Neural progenitor cell (in vitro differentiated cells): ENCODE measurements at regions not wholly inside any gene's neighbourhood (a gene's known extent, or its start where the extent isn't known, plus 50 kb on each side); places are given as distances from the start of the nearest gene placed in this dataset.

ENCODE experiments used
- DNase-seq: peaks from one replicate; pipeline ENCODE4 v3.0.0-alpha.2; 2016; ENCODE audit warnings: low spot score
- H2AFZ ChIP-seq: fragments of 200-600 bp; sonication (generic); replicated peaks from 2 replicates; pipeline ENCODE4 v1.6.1; 2016; ENCODE audit warnings: antibody characterized with exemption
- H3F3A ChIP-seq: fragments of 200-600 bp; sonication (generic); 2 replicates; pipeline ENCODE4 v1.6.1; 2016; ENCODE audit warnings: antibody characterized with exemption, low read depth
- H3K27ac ChIP-seq: fragments of 200-600 bp; sonication (generic); 2 replicates; pipeline ENCODE4 v1.5.1; 2016; ENCODE audit warnings: mild to moderate bottlenecking
- H3K27me3 ChIP-seq: fragments of 200-600 bp; sonication (generic); 2 replicates; pipeline ENCODE4 v1.6.1; 2016; ENCODE audit warnings: mild to moderate bottlenecking, moderate library complexity
- H3K36me3 ChIP-seq: fragments of 200-600 bp; sonication (generic); 2 replicates; pipeline ENCODE4 v1.5.1; 2016
- H3K4me1 ChIP-seq: fragments of 200-600 bp; sonication (generic); 2 replicates; pipeline ENCODE4 v1.6.1; 2016; ENCODE audit warnings: mixed run types
- H3K4me2 ChIP-seq: fragments of 200-600 bp; sonication (generic); 2 replicates; pipeline ENCODE4 v1.6.1; 2016
- H3K4me3 ChIP-seq: fragments of 200-600 bp; sonication (generic); 2 replicates; pipeline ENCODE4 v1.5.1; 2016
- H3K79me2 ChIP-seq: fragments of 200-600 bp; sonication (generic); 2 replicates; pipeline ENCODE4 v1.6.1; 2016; ENCODE audit warnings: low read depth
- H3K9ac ChIP-seq: fragments of 200-600 bp; sonication (generic); 2 replicates; pipeline ENCODE4 v1.6.1; 2016
- H3K9me3 ChIP-seq: fragments of 200-600 bp; sonication (generic); 2 replicates; pipeline ENCODE4 v1.5.1; 2016; ENCODE audit warnings: low read depth
- H4K20me1 ChIP-seq: fragments of 200-600 bp; sonication (generic); 2 replicates; pipeline ENCODE4 v1.6.1; 2016; ENCODE audit warnings: low read depth
- H3K27ac Mint-ChIP-seq: 3 replicates; pipeline ENCODE4 v1.8.0; 2021; ENCODE audit warnings: mixed read lengths
- H3K27me3 Mint-ChIP-seq: 2 replicates; pipeline ENCODE4 v1.8.0; 2022; ENCODE audit warnings: low read depth, mild to moderate bottlenecking, inconsistent platforms, moderate library complexity, mixed read lengths; ENCODE audit not compliant: insufficient read depth
- H3K36me3 Mint-ChIP-seq: 3 replicates; pipeline ENCODE4 v1.8.0; 2021; ENCODE audit warnings: mixed read lengths
- H3K4me1 Mint-ChIP-seq: 3 replicates; pipeline ENCODE4 v1.8.0; 2021; ENCODE audit warnings: mixed read lengths
- H3K4me3 Mint-ChIP-seq: 3 replicates; pipeline ENCODE4 v1.8.0; 2021; ENCODE audit warnings: mild to moderate bottlenecking, moderate library complexity, mixed read lengths
- H3K9me3 Mint-ChIP-seq: 3 replicates; pipeline ENCODE4 v1.8.0; 2020; ENCODE audit warnings: mixed read lengths
- CTCF ChIP-seq: fragments of 200-600 bp; sonication (generic); IDR thresholded peaks from 2 replicates; pipeline ENCODE4 v1.5.1; 2017; ENCODE audit warnings: antibody characterized with exemption, mild to moderate bottlenecking
- EZH2 ChIP-seq: fragments of 200-600 bp; sonication (generic); IDR thresholded peaks from 2 replicates; pipeline ENCODE4 v1.6.1; 2017; ENCODE audit warnings: antibody characterized with exemption, mild to moderate bottlenecking, moderate library complexity
- EZH2phosphoT487 ChIP-seq: fragments of 200-600 bp; sonication (generic); IDR thresholded peaks from 2 replicates; pipeline ENCODE4 v1.6.1; 2017; ENCODE audit warnings: antibody characterized with exemption

DNA sequence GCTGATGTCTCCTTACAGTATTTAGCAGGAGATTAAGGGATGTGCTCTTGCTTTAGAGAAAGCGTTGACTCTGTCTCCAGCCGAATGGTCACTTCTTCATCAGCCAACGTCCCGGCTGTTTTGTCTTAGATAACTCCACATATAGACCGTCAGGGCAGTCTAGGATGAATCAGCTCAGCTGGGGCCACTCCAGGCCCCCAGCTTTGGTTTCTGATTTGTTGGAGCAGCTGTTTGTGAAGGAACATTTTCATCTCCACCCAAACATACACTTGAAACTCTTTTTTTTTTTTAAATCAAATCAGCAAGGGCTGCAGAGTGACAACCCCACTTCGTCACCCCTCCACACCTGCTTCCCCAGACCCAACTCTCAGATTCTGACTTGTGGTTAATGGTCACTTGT lies 206.1 kb upstream of the GALNT2 start:
- Histone ChIP-seq H3K79me2 (no peaks in the 10 kb centered on the region), H3K9ac (no peak overlapping the region), H3K4me2 (no peak overlapping the region), H3K27me3 (no peaks in the 10 kb centered on the region), H3F3A (peaks cover 8% of the 10 kb centered on the region), H3K4me3 (no peak overlapping the region), H4K20me1 (no peaks in the 10 kb centered on the region), H3K36me3 (no peaks in the 10 kb centered on the region), H3K9me3 (no peaks in the 10 kb centered on the region), H2AFZ (peak overlapping the region; percentile 58), H3K27ac (no peak overlapping the region), H3K4me1 (peaks cover 26% of the 10 kb centered on the region)
- DNase-seq, result no peak
- Mint-ChIP-seq H3K27me3 (peaks cover 4% of the 10 kb centered on the region), H3K4me1 (peaks cover 45% of the 10 kb centered on the region), H3K36me3 (no peaks in the 10 kb centered on the region), H3K9me3 (no peaks in the 10 kb centered on the region), H3K4me3 (no peak overlapping the region), H3K27ac (no peak overlapping the region)
- TF ChIP-seq CTCF (no peak), EZH2phosphoT487 (no peak), EZH2 (no peak)

GRCh38 chr1:229862017-229862774 lies 204.8 kb upstream of the GALNT2 start:
- Histone ChIP-seq H2AFZ (peak overlapping the region; percentile 58), H3K27me3 (no peaks in the 10 kb centered on the region), H3K9ac (no peak overlapping the region), H3K79me2 (no peaks in the 10 kb centered on the region), H3K4me2 (peak overlapping the region; percentile 31), H3K9me3 (no peaks in the 10 kb centered on the region), H3K4me3 (no peak overlapping the region), H3F3A (peaks cover 8% of the 10 kb centered on the region), H4K20me1 (no peaks in the 10 kb centered on the region), H3K27ac (no peak overlapping the region), H3K36me3 (no peaks in the 10 kb centered on the region), H3K4me1 (peaks cover 22% of the 10 kb centered on the region)
- Mint-ChIP-seq H3K9me3 (peaks cover 2% of the 10 kb centered on the region), H3K27me3 (peaks cover 4% of the 10 kb centered on the region), H3K4me3 (peak overlapping the region; percentile 17), H3K4me1 (peaks cover 45% of the 10 kb centered on the region), H3K36me3 (peaks cover 2% of the 10 kb centered on the region), H3K27ac (peak overlapping the region; percentile 87)
- TF ChIP-seq CTCF, result no peak
- no peak for TF ChIP-seq EZH2phosphoT487
- TF ChIP-seq EZH2, result no peak
- peak; percentile 69 for DNase-seq

- Histone ChIP-seq H3K4me1 (peaks cover 22% of the 10 kb centered on the region), H3K36me3 (no peaks in the 10 kb centered on the region), H3K4me3 (no peak overlapping the region), H3K79me2 (no peaks in the 10 kb centered on the region), H3F3A (peaks cover 8% of the 10 kb centered on the region), H2AFZ (no peak overlapping the region), H3K9me3 (no peaks in the 10 kb centered on the region), H3K27ac (no peak overlapping the region), H3K4me2 (no peak overlapping the region), H4K20me1 (no peaks in the 10 kb centered on the region), H3K9ac (no peak overlapping the region), H3K27me3 (no peaks in the 10 kb centered on the region)
- H3K27ac Mint-ChIP-seq, result peak overlapping the region; percentile 69
- peaks cover 4% of the 10 kb centered on the region for H3K27me3 Mint-ChIP-seq
- TF ChIP-seq CTCF (no peak), EZH2phosphoT487 (no peak)
- peaks cover 2% of the 10 kb centered on the region for H3K9me3 Mint-ChIP-seq
- DNase-seq, result no peak
- peaks cover 2% of the 10 kb centered on the region for H3K36me3 Mint-ChIP-seq
- H3K4me3 Mint-ChIP-seq, result peak overlapping the region; percentile 43
- peaks cover 52% of the 10 kb centered on the region for H3K4me1 Mint-ChIP-seq
These were observed 203.1 kb upstream of the GALNT2 start for GRCh38 chr1:229863651-229864545.
